ENCODE measurements at regions not wholly inside any gene's neighbourhood (a gene's known extent, or its start where the extent isn't known, plus 50 kb on each side); places are given as distances from the start of the nearest gene placed in this dataset.

GRCh38 chr12:47321436-47321835 lies 241.7 kb upstream of the AMIGO2 start:
- no peak for TF ChIP-seq RXRA (IDR thresholded peaks at IDR 0.05)
- no peak for TF ChIP-seq ATF3 (IDR thresholded peaks at IDR 0.05)
- no peak for TF ChIP-seq CTCF (IDR thresholded peaks at IDR 0.05; ENCODE audit: low read depth, low read length, missing input control)
- TF ChIP-seq GABPA (IDR thresholded peaks at IDR 0.05 in 1 of 2, conservative IDR thresholded peaks at IDR 0.05 in 1 of 2), result no peak
